HCT116 (cell line): ENCODE measurements at regions not wholly inside any gene's neighbourhood (a gene's known extent, or its start where the extent isn't known, plus 50 kb on each side); places are given as distances from the start of the nearest gene placed in this dataset.

Experiments used
- ATAC-seq: fragments of 200-7000 bp; cut with Tn5 transposase; 2 replicates; pipeline ENCODE4 v1.9.1; 2020; ENCODE audit warnings: mild to moderate bottlenecking, moderate library complexity
- BruUV-seq: library from RNA; stranded (reverse); fragments of 400-500 nt; replicated peaks from 2 replicates; lab custom pipeline; 2021; lab: Mats Ljungman, UMichigan
- CTCF ChIA-PET: fragments of 300-600 bp; sonication (Branson Sonifier 250); formaldehyde crosslinking; loops from one replicate; lab custom pipeline; 2021; ENCODE audit warnings: antibody characterized with exemption; lab: Charles Lee
- POLR2A ChIA-PET: fragments of 300-600, 350-600 bp; sonication (Branson Sonifier 250); formaldehyde crosslinking; loops from one replicate; lab custom pipeline; 2021; ENCODE audit warnings: antibody characterized with exemption; lab: Charles Lee
- RAD21 ChIA-PET, 2 experiments: fragments of 300-600 bp; sonication (Branson Sonifier 250); formaldehyde crosslinking; loops; one replicate each; lab custom pipeline; 2023; ENCODE audit warnings: low total read pairs in 2 of 2; ENCODE audit not compliant: uncharacterized antibody in 2 of 2, unreplicated experiment in 2 of 2, low non-redundant PET in 1 of 2; lab: Charles Lee
- DNase-seq: peaks from one replicate; pipeline ENCODE4 v3.0.0-alpha.2; 2010; ENCODE audit warnings: low read depth, low spot score
- H2AFZ ChIP-seq: fragments of 200-600 bp; shearing (Covaris generic), sonication (generic); 2 replicates; pipeline ENCODE4 v1.6.1; 2017; ENCODE audit warnings: low read depth, mixed run types, mixed read lengths, antibody characterized with exemption, low read length; ENCODE audit not compliant: poor library complexity, severe bottlenecking
- H3K27ac ChIP-seq: 2 replicates; pipeline ENCODE4 v1.5.1; 2012; ENCODE audit warnings: low read depth, low read length
- H3K27me3 ChIP-seq: fragments of 200-600 bp; sonication (generic); 2 replicates; pipeline ENCODE4 v1.6.1; 2016; ENCODE audit warnings: mixed run types, low read length, mixed read lengths; ENCODE audit not compliant: insufficient read depth
- H3K36me3 ChIP-seq, 2 experiments: fragments of 200-500 bp in 1 of 2; fragments of 200-600 bp in 1 of 2; sonication (Bioruptor generic) in 1 of 2; sonication (generic) in 1 of 2; 2 replicates each; pipeline versions ENCODE4 v1.5.1 to v1.6.1; 2014 to 2016; ENCODE audit warnings: low read length in 2 of 2, inconsistent platforms in 1 of 2, mixed read lengths in 1 of 2, mixed run types in 1 of 2; ENCODE audit not compliant: insufficient read depth in 2 of 2, control insufficient read depth in 1 of 2
- H3K4me1 ChIP-seq, 2 experiments: fragments of 200-600 bp in 1 of 2; sonication (generic) in 1 of 2; 2 replicates each; pipeline versions ENCODE4 v1.5.1 to v1.6.1; 2012 to 2017; ENCODE audit warnings: low read length in 2 of 2, inconsistent platforms in 1 of 2, mild to moderate bottlenecking in 1 of 2, mixed read lengths in 1 of 2, mixed run types in 1 of 2, moderate library complexity in 1 of 2; ENCODE audit not compliant: insufficient read depth in 2 of 2, control insufficient read depth in 1 of 2
- H3K4me2 ChIP-seq: fragments of 200-600 bp; sonication (generic); 2 replicates; pipeline ENCODE4 v1.6.1; 2017; ENCODE audit warnings: mixed run types, low read length, mixed read lengths
- H3K4me3 ChIP-seq, 2 experiments: fragments of 200-600 bp in 1 of 2; sonication (generic) in 1 of 2; replicated peaks in 1 of 2; 2 replicates each; pipeline ENCODE4 v1.5.1; 2011 to 2016; ENCODE audit warnings: low read length in 2 of 2, control low read depth in 1 of 2, low read depth in 1 of 2, mild to moderate bottlenecking in 1 of 2, mixed read lengths in 1 of 2, mixed run types in 1 of 2
- H3K79me2 ChIP-seq: fragments of 200-600 bp; sonication (generic); 2 replicates; pipeline ENCODE4 v1.6.1; 2017; ENCODE audit warnings: mild to moderate bottlenecking, mixed run types, low read length, moderate library complexity, mixed read lengths; ENCODE audit not compliant: insufficient read depth
- H3K9ac ChIP-seq: fragments of 200-600 bp; sonication (generic); 2 replicates; pipeline ENCODE4 v1.6.1; 2016; ENCODE audit warnings: low read length, mixed read lengths
- H3K9me2 ChIP-seq: fragments of 200-600 bp; sonication (generic), shearing (Covaris generic); 2 replicates; pipeline ENCODE4 v1.6.1; 2017; ENCODE audit warnings: mixed run types, mild to moderate bottlenecking, moderate library complexity; ENCODE audit not compliant: insufficient read depth
- H3K9me3 ChIP-seq, 2 experiments: fragments of 200-500 bp in 1 of 2; fragments of 200-600 bp in 1 of 2; sonication (Bioruptor generic) in 1 of 2; sonication (generic) in 1 of 2; 2 replicates each; pipeline ENCODE4 v1.6.1; 2014 to 2017; ENCODE audit warnings: low read length in 2 of 2, mixed read lengths in 2 of 2, inconsistent platforms in 1 of 2, low read depth in 1 of 2, mild to moderate bottlenecking in 1 of 2, mixed run types in 1 of 2, moderate library complexity in 1 of 2; ENCODE audit not compliant: control insufficient read depth in 1 of 2, insufficient read depth in 1 of 2
- H4K20me1 ChIP-seq: fragments of 200-600 bp; sonication (generic), shearing (Covaris generic); 2 replicates; pipeline ENCODE4 v1.6.1; 2017; ENCODE audit warnings: mixed run types, mild to moderate bottlenecking, moderate library complexity; ENCODE audit not compliant: insufficient read depth
- ATF3 ChIP-seq: IDR thresholded peaks from 2 replicates; pipeline ENCODE4 v1.6.1; 2012
- CBX3 ChIP-seq: IDR thresholded peaks from 2 replicates; pipeline ENCODE4 v1.6.1; 2012; ENCODE audit warnings: low read depth
- CEBPB ChIP-seq: IDR thresholded peaks from 2 replicates; pipeline ENCODE4 v1.6.1; 2012; ENCODE audit warnings: low read depth
- CTCF ChIP-seq, 3 experiments: fragments of 200-600 bp in 1 of 3; sonication (generic) in 1 of 3; IDR thresholded peaks in 2 of 3; conservative IDR thresholded peaks in 1 of 3; 2 replicates each; pipeline ENCODE4 v1.5.1; 2012 to 2017; ENCODE audit warnings: low read depth in 2 of 3, low read length in 2 of 3, antibody characterized with exemption in 1 of 3, borderline replicate concordance in 1 of 3, control low read depth in 1 of 3, mild to moderate bottlenecking in 1 of 3, mixed read lengths in 1 of 3, mixed run types in 1 of 3, moderate library complexity in 1 of 3; ENCODE audit not compliant: insufficient read depth in 1 of 3
- EGR1 ChIP-seq: IDR thresholded peaks from 2 replicates; pipeline ENCODE4 v1.6.1; 2012; ENCODE audit warnings: low read depth
- ELF1 ChIP-seq: IDR thresholded peaks from 2 replicates; pipeline ENCODE4 v1.6.1; 2012; ENCODE audit warnings: low read depth, borderline replicate concordance
- FOSL1 ChIP-seq: IDR thresholded peaks from 2 replicates; pipeline ENCODE4 v1.6.1; 2012; ENCODE audit warnings: low read depth
- JUND ChIP-seq: IDR thresholded peaks from 2 replicates; pipeline ENCODE4 v1.6.1; 2012
- MAX ChIP-seq: IDR thresholded peaks from 2 replicates; pipeline ENCODE4 v1.6.1; 2012
- POLR2A ChIP-seq: IDR thresholded peaks from 2 replicates; pipeline ENCODE4 v1.7.0; 2011; ENCODE audit warnings: borderline replicate concordance; ENCODE audit not compliant: insufficient read depth, insufficient read length; ENCODE audit errors: extremely low read depth
- RAD21 ChIP-seq: IDR thresholded peaks from 2 replicates; pipeline ENCODE4 v1.6.1; 2012; ENCODE audit warnings: low read depth, mild to moderate bottlenecking
- SIN3A ChIP-seq: IDR thresholded peaks from 2 replicates; pipeline ENCODE4 v1.6.1; 2012; ENCODE audit warnings: low read depth
- SP1 ChIP-seq: IDR thresholded peaks from 2 replicates; pipeline ENCODE4 v1.6.1; 2012; ENCODE audit warnings: low read depth
- SRF ChIP-seq: IDR thresholded peaks from 2 replicates; pipeline ENCODE4 v1.6.1; 2012; ENCODE audit warnings: low read depth
- TCF7L2 ChIP-seq: IDR thresholded peaks from 2 replicates; pipeline ENCODE4 v1.7.0; 2011; ENCODE audit warnings: borderline replicate concordance, inconsistent platforms; ENCODE audit not compliant: insufficient read depth, insufficient read length; ENCODE audit errors: extremely low read depth
- YY1 ChIP-seq: IDR thresholded peaks from 2 replicates; pipeline ENCODE4 v1.6.1; 2011; ENCODE audit warnings: low read length, low read depth, moderate library complexity, mild to moderate bottlenecking; ENCODE audit not compliant: insufficient replicate concordance; ENCODE audit errors: extremely low read depth
- ZBTB33 ChIP-seq: IDR thresholded peaks from 2 replicates; pipeline ENCODE4 v1.6.1; 2011; ENCODE audit warnings: mild to moderate bottlenecking, low read length, moderate library complexity; ENCODE audit not compliant: insufficient replicate concordance; ENCODE audit errors: extremely low read depth
- ZFX ChIP-seq: fragments of 450-650 bp; IDR thresholded peaks from 2 replicates; pipeline ENCODE4 v1.6.1; 2017
- ZNF274 ChIP-seq: fragments of 200-500 bp; sonication (Bioruptor generic); IDR thresholded peaks from 2 replicates; pipeline ENCODE4 v1.6.1; 2014; ENCODE audit warnings: mild to moderate bottlenecking, low read depth, low read length, inconsistent platforms
- intact Hi-C: fragments of 100-400 bp; cut with micrococcal nuclease; formaldehyde crosslinking; loops from 2 replicates; pipeline ENCODE4 v1.10.0; 2022

- no TSS peak for BruUV-seq
- RAD21 ChIA-PET: no interaction called here
- intact Hi-C loops: no loop called here
- Histone ChIP-seq H3K4me3 (no peak overlapping the region), H3K36me3 (no peaks in the 10 kb centered on the region), H3K4me1 (peaks cover 0 to 7% of the 10 kb centered on the region in 2 experiments; a peak in 1 of 4 replicates), H3K9me2 (no peaks in the 10 kb centered on the region), H3K27ac (no peak overlapping the region), H3K79me2 (no peaks in the 10 kb centered on the region), H3K9me3 (no peaks in the 10 kb centered on the region), H3K9ac (no peak overlapping the region), H4K20me1 (no peaks in the 10 kb centered on the region), H3K4me2 (no peak overlapping the region), H3K27me3 (peaks cover 21% of the 10 kb centered on the region), H2AFZ (no peak overlapping the region)
- no peak for TF ChIP-seq SP1
- no peak for TF ChIP-seq ZNF274
- TF ChIP-seq CBX3: no peak
- TF ChIP-seq POLR2A: no peak
- TF ChIP-seq ZBTB33: no peak
- no peak for TF ChIP-seq EGR1
- no peak for TF ChIP-seq ELF1
- no peak for TF ChIP-seq ATF3
- TF ChIP-seq JUND: no peak
- no peak for TF ChIP-seq CEBPB
- no peak for TF ChIP-seq RAD21
- TF ChIP-seq CTCF (IDR thresholded peaks at IDR 0.05 in 2 of 3, conservative IDR thresholded peaks at IDR 0.05 in 1 of 3; ENCODE audit: borderline replicate concordance in 1 of 3, insufficient read depth in 1 of 3, low read depth in 2 of 3, low read length in 2 of 3): no peak
- TF ChIP-seq SIN3A: no peak
- TF ChIP-seq MAX: no peak
- no peak for TF ChIP-seq FOSL1
- TF ChIP-seq YY1: no peak
- no peak for TF ChIP-seq TCF7L2
- no peak for TF ChIP-seq SRF
- no peak for TF ChIP-seq ZFX
- CTCF ChIA-PET: interaction anchor here (0.6 kb wide), 1 partner anchor 9 kb away, joined by 3 read pairs; no protein-coding TSS in a partner anchor
- ATAC-seq (no peak), DNase-seq (no peak)
- POLR2A ChIA-PET: no interaction called here
Observed at GRCh38 chr9:85405566-85405950, 336.2 kb downstream of the AGTPBP1 start.
